UCSD-AML1 (cell line): ENCODE measurements at regions not wholly inside any gene's neighbourhood (a gene's known extent, or its start where the extent isn't known, plus 50 kb on each side); places are given as distances from the start of the nearest gene placed in this dataset.
"Not testable (repeated sequence)": the region's sequence is repeated elsewhere in the genome, so short reads cannot be mapped to it uniquely, and the experiment has no call there.

ENCODE experiments used
- DNase-seq: peaks from one replicate; lab custom pipeline; 2025; ENCODE audit not compliant: unreplicated experiment; lab: John Stamatoyannopoulos, UW

- not testable (repeated sequence) for DNase-seq
These were observed 132.7 kb downstream of the SNX10 start for GRCh38 chr7:26424319-26424718.

GRCh38 chr7:26425655-26426054 lies 134.0 kb downstream of the SNX10 start:
- no peak for DNase-seq

GRCh38 chr7:26426096-26426495 lies 134.4 kb downstream of the SNX10 start:
- DNase-seq: no peak

GRCh38 chr7:26428571-26428970 lies 136.9 kb downstream of the SNX10 start:
- no peak for DNase-seq

GRCh38 chr7:26429168-26429567 lies 137.5 kb downstream of the SNX10 start:
- no peak for DNase-seq

- no peak for DNase-seq
These were observed 143.3 kb downstream of the SNX10 start for GRCh38 chr7:26434974-26435373.

- no peak for DNase-seq
These were observed 145.4 kb downstream of the SNX10 start for GRCh38 chr7:26437003-26437532.

- no peak for DNase-seq
These were observed 146.4 kb downstream of the SNX10 start for GRCh38 chr7:26438078-26438477.

GRCh38 chr7:26439521-26440232 lies 148.0 kb downstream of the SNX10 start:
- no peak for DNase-seq

GRCh38 chr7:26440233-26441001 lies 148.8 kb downstream of the SNX10 start:
- no peak for DNase-seq

- DNase-seq: no peak
These were observed 149.4 kb downstream of the SNX10 start for GRCh38 chr7:26441002-26441521.

GRCh38 chr7:26441611-26442277 lies 150.1 kb downstream of the SNX10 start:
- no peak for DNase-seq

GRCh38 chr7:26443006-26443405 lies 151.3 kb downstream of the SNX10 start:
- DNase-seq: no peak

GRCh38 chr7:26443751-26444150 lies 152.1 kb downstream of the SNX10 start:
- DNase-seq: no peak

- no peak for DNase-seq
These were observed 152.9 kb downstream of the SNX10 start for GRCh38 chr7:26444555-26444954.

- no peak for DNase-seq
These were observed 155.5 kb downstream of the SNX10 start for GRCh38 chr7:26447116-26447515.

- no peak for DNase-seq
These were observed 157.8 kb downstream of the SNX10 start for GRCh38 chr7:26449175-26450165.

- no peak for DNase-seq
These were observed 160.3 kb downstream of the SNX10 start for GRCh38 chr7:26451997-26452396.

- no peak for DNase-seq
These were observed 162.5 kb downstream of the SNX10 start for GRCh38 chr7:26454180-26454579.

GRCh38 chr7:26457696-26458327 lies 166.2 kb downstream of the SNX10 start:
- no peak for DNase-seq
